Left ventricle myocardium inferior (tissue), 1 donor: ENCODE measurements at regions not wholly inside any gene's neighbourhood (a gene's known extent, or its start where the extent isn't known, plus 50 kb on each side); places are given as distances from the start of the nearest gene placed in this dataset.

Experiments used
- DNase-seq: peaks from one replicate; pipeline ENCODE4 v3.0.0-alpha.2; 2020
- H3K27ac ChIP-seq: fragments of 200-600 bp; replicated peaks from 2 replicates; pipeline ENCODE4 v1.8.0; 2021
- H3K27me3 ChIP-seq: fragments of 200-600 bp; 2 replicates; pipeline ENCODE4 v1.8.0; 2021; ENCODE audit warnings: low read depth
- H3K36me3 ChIP-seq: fragments of 200-600 bp; 2 replicates; pipeline ENCODE4 v1.8.0; 2021
- H3K4me1 ChIP-seq: fragments of 200-600 bp; 2 replicates; pipeline ENCODE4 v1.8.0; 2021
- H3K4me3 ChIP-seq: fragments of 200-600 bp; 2 replicates; pipeline ENCODE4 v1.8.0; 2021; ENCODE audit warnings: mild to moderate bottlenecking, moderate library complexity
- H3K9me3 ChIP-seq: fragments of 200-600 bp; replicated peaks from 2 replicates; pipeline ENCODE4 v1.8.0; 2021
- intact Hi-C: fragments of 100-400 bp; cut with micrococcal nuclease; formaldehyde crosslinking; loops from one replicate; pipeline ENCODE4 v1.11.0; 2022
- TF ChIP-seq, protein P1 (sequence below): fragments of 200-600 bp; IDR thresholded peaks from 2 replicates; pipeline ENCODE4 v1.8.0; 2021; ENCODE audit warnings: antibody characterized with exemption, mild to moderate bottlenecking, borderline replicate concordance
- donor health status: DM: no; HTN: yes; CAD: no; lungs with severe emphysema.

DNA sequence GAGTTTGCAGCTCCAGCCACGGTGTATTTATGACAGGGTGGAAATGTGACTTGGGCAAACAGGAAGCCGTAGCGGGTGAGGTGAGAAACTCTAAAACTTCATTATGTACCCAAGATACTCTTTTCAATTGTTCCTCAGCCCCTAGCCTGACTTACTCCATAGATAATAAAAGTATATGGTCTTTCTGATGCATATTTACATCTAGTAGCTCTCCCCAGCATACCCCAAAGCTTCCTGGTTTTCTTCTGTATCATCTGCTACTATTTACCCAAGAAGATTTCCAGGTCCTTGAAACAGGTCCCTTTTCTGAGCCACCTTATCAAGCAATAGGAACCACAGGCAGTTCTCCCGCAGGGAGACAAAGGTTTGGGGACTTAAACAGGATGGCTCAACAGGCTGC, 201.5 kb upstream of the ESRRG start:
- H3K9me3 ChIP-seq, result no peaks in the 10 kb centered on the region
- no peaks in the 10 kb centered on the region for H3K36me3 ChIP-seq
- TF ChIP-seq, protein P1, sequence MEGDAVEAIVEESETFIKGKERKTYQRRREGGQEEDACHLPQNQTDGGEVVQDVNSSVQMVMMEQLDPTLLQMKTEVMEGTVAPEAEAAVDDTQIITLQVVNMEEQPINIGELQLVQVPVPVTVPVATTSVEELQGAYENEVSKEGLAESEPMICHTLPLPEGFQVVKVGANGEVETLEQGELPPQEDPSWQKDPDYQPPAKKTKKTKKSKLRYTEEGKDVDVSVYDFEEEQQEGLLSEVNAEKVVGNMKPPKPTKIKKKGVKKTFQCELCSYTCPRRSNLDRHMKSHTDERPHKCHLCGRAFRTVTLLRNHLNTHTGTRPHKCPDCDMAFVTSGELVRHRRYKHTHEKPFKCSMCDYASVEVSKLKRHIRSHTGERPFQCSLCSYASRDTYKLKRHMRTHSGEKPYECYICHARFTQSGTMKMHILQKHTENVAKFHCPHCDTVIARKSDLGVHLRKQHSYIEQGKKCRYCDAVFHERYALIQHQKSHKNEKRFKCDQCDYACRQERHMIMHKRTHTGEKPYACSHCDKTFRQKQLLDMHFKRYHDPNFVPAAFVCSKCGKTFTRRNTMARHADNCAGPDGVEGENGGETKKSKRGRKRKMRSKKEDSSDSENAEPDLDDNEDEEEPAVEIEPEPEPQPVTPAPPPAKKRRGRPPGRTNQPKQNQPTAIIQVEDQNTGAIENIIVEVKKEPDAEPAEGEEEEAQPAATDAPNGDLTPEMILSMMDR, result no peak
- intact Hi-C loops, result no loop called here
- H3K27ac ChIP-seq, result no peak overlapping the region
- H3K4me1 ChIP-seq, result no peaks in the 10 kb centered on the region
- no peak overlapping the region for H3K4me3 ChIP-seq
- no peaks in the 10 kb centered on the region for H3K27me3 ChIP-seq
- no peak for DNase-seq

- Histone ChIP-seq H3K36me3 (no peaks in the 10 kb centered on the region), H3K27me3 (no peaks in the 10 kb centered on the region), H3K4me3 (no peak overlapping the region), H3K9me3 (no peaks in the 10 kb centered on the region), H3K27ac (no peak overlapping the region), H3K4me1 (no peaks in the 10 kb centered on the region)
- DNase-seq, result no peak
- intact Hi-C loops, result no loop called here
- TF ChIP-seq, protein P1, result no peak
These were observed 200.4 kb upstream of the ESRRG start for GRCh38 chr1:216923601-216924000.

DNA sequence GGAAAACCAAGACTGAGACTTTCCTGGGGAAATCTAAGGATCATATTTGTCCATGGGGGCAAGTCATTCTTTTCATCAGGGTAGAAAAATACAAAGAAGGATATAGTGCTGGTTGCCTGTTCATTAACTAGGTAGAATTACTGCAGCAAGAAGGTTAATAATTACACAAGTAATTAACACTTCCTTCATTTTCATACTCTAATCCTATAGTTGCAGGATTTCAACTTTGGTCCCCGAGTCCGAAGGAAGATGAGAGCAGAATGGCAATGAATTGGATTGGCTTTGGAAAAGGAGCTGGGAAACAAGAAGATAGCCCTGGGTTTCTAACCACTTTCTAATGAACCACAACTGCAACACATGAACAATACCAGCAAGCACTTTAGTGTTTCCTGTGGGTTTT, 199.2 kb upstream of the ESRRG start:
- TF ChIP-seq, protein P1, result no peak
- intact Hi-C loops, result no loop called here

DNA sequence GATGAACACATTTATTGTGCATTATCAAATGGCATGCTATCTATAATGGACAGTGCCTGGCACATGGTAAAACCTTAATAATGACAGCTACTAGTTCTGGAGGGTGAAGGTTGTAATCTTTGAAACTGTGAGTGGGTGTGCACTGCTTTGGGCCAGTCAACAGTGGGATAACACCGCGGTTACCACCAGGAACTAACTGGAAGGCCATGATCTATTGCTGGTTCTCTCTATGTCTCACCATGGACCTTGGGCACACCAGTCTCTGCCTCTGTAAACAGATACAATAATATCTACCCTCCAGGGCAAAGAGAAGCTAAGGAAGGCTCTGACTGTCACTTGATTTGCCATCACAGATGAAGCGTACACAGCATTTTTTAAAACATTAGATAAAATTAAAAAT, 198.6 kb upstream of the ESRRG start:
- H3K4me1 ChIP-seq, result peaks cover 6% of the 10 kb centered on the region
- no peaks in the 10 kb centered on the region for H3K36me3 ChIP-seq
- H3K4me3 ChIP-seq, result no peak overlapping the region
- DNase-seq, result no peak
- no peaks in the 10 kb centered on the region for H3K9me3 ChIP-seq
- TF ChIP-seq, protein P1, result no peak
- no peak overlapping the region for H3K27ac ChIP-seq
- intact Hi-C loops, result no loop called here
- no peaks in the 10 kb centered on the region for H3K27me3 ChIP-seq

More for the DNA sequence above, 199.2 kb upstream of the ESRRG start:
- no peak for DNase-seq
- H3K36me3 ChIP-seq, result no peaks in the 10 kb centered on the region
- H3K27ac ChIP-seq, result no peak overlapping the region
- H3K4me3 ChIP-seq, result no peak overlapping the region
- H3K4me1 ChIP-seq, result peaks cover under 1% of the 10 kb centered on the region
- H3K9me3 ChIP-seq, result no peaks in the 10 kb centered on the region
- no peaks in the 10 kb centered on the region for H3K27me3 ChIP-seq

DNA sequence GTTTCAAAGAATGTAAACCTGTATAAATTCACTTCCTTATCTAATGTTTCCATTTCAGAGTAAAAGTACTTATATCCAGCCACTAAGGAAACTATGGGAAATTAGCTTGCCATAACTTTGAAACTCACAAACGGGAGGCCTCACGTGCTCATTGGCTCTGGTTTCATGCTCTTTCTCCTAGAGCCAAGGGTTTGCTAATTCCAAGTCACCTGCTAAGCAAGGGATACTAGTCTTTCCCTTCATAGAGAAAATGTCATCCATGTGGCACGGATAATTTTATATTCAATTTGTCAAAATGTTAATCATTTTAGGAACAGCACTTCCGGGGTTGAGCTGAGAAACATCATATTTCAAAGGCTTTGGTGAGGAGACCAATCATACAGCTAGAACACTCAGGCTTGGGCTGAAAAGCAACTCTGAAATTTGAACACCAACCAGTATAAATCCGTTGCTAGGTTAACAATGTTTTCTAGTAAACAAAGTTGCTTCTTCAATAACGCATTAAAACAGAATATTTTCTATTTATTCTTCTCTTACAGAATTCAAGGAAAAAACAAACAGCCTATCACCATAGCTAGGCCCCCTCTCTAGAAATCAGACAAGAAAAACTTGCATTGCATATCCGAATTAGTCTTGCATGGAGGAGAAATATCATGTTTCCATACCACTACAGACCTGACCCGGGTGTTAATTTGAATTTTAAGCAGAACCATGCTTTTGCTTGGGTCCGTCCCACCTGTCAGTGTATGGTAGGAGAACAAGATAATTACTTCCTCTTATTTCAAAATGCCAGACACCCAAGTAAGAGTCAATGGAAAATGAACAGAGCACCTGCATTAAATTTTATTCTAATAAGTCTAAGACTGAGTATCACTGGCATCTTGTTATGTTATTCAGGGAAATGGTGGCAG, 196.1 kb upstream of the ESRRG start:
- intact Hi-C loops, result no loop called here
- Histone ChIP-seq H3K27ac (no peak overlapping the region), H3K36me3 (no peaks in the 10 kb centered on the region), H3K27me3 (no peaks in the 10 kb centered on the region), H3K4me1 (peaks cover 9% of the 10 kb centered on the region), H3K9me3 (no peaks in the 10 kb centered on the region), H3K4me3 (no peak overlapping the region)
- no peak for DNase-seq
- TF ChIP-seq, protein P1, result no peak
